HEK293 (cell line): ENCODE measurements at regions not wholly inside any gene's neighbourhood (a gene's known extent, or its start where the extent isn't known, plus 50 kb on each side); places are given as distances from the start of the nearest gene placed in this dataset.

Experiments
- MYNN ChIP-seq: fragments of 450-650 bp; formaldehyde crosslinking; IDR thresholded peaks from 2 replicates; pipeline ENCODE4 v1.5.1; 2016; ENCODE audit warnings: missing biosample characterization, missing genetic modification characterization, borderline replicate concordance
- MZF1 ChIP-seq: fragments of 450-650 bp; formaldehyde crosslinking; IDR thresholded peaks from 2 replicates; pipeline ENCODE4 v1.5.1; 2017; ENCODE audit warnings: missing biosample characterization, missing genetic modification characterization, borderline replicate concordance
- ZBTB26 ChIP-seq: fragments of 450-650 bp; formaldehyde crosslinking; optimal IDR thresholded peaks from 2 replicates; pipeline ENCODE3; 2016; ENCODE audit warnings: missing biosample characterization, mild to moderate bottlenecking, missing genetic modification characterization
- ZNF10 ChIP-seq: fragments of 450-650 bp; formaldehyde crosslinking; IDR thresholded peaks from 2 replicates; pipeline ENCODE4 v1.5.1; 2017; ENCODE audit warnings: missing biosample characterization, missing genetic modification characterization
- ZNF146 ChIP-seq: fragments of 450-650 bp; formaldehyde crosslinking; IDR thresholded peaks from 2 replicates; pipeline ENCODE4 v1.5.1; 2016; ENCODE audit warnings: missing biosample characterization, missing genetic modification characterization
- ZNF488 ChIP-seq: fragments of 450-650 bp; formaldehyde crosslinking; IDR thresholded peaks from 2 replicates; pipeline ENCODE4 v1.5.1; 2016; ENCODE audit warnings: missing biosample characterization, missing genetic modification characterization
- TF ChIP-seq, protein P1 (sequence below): fragments of 450-650 bp; formaldehyde crosslinking; IDR thresholded peaks from 2 replicates; pipeline ENCODE4 v1.5.1; 2016; ENCODE audit warnings: missing biosample characterization, missing genetic modification characterization

- TF ChIP-seq, protein P1, sequence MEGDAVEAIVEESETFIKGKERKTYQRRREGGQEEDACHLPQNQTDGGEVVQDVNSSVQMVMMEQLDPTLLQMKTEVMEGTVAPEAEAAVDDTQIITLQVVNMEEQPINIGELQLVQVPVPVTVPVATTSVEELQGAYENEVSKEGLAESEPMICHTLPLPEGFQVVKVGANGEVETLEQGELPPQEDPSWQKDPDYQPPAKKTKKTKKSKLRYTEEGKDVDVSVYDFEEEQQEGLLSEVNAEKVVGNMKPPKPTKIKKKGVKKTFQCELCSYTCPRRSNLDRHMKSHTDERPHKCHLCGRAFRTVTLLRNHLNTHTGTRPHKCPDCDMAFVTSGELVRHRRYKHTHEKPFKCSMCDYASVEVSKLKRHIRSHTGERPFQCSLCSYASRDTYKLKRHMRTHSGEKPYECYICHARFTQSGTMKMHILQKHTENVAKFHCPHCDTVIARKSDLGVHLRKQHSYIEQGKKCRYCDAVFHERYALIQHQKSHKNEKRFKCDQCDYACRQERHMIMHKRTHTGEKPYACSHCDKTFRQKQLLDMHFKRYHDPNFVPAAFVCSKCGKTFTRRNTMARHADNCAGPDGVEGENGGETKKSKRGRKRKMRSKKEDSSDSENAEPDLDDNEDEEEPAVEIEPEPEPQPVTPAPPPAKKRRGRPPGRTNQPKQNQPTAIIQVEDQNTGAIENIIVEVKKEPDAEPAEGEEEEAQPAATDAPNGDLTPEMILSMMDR (tag by site-specific recombination): no peak
- TF ChIP-seq ZNF488 (no peak), ZBTB26 (tag by site-specific recombination) (no peak), MZF1 (no peak), MYNN (tag by site-specific recombination) (no peak), ZNF146 (no peak), ZNF10 (no peak)
Measured at GRCh38 chr2:11967946-11968465, 221.6 kb downstream of the LPIN1 start.
